CD4-positive, alpha-beta T cell treated with Interleukin-15 for 4 hours (primary cell): ENCODE measurements at regions not wholly inside any gene's neighbourhood (a gene's known extent, or its start where the extent isn't known, plus 50 kb on each side); places are given as distances from the start of the nearest gene placed in this dataset.

Experiments
- DNase-seq: peaks from one replicate; pipeline ENCODE4 v3.0.0-alpha.2; 2020; ENCODE audit warnings: low spot score

- DNase-seq, result no peak
These were observed 1351.1 kb downstream of the BRD1 start for GRCh38 chr22:48476577-48476976.

- no peak for DNase-seq
These were observed 1351.9 kb downstream of the BRD1 start for GRCh38 chr22:48475661-48476345.

- DNase-seq, result no peak
These were observed 1352.8 kb downstream of the BRD1 start for GRCh38 chr22:48474881-48475280.

- DNase-seq, result no peak
These were observed 1354.5 kb downstream of the BRD1 start for GRCh38 chr22:48473202-48473601.

- DNase-seq, result no peak
These were observed 1363.4 kb downstream of the BRD1 start for GRCh38 chr22:48464246-48464645.

GRCh38 chr22:48459859-48460823 lies 1367.5 kb downstream of the BRD1 start:
- DNase-seq, result no peak

GRCh38 chr22:48459259-48459658 lies 1368.4 kb downstream of the BRD1 start:
- DNase-seq, result no peak

- DNase-seq, result no peak
These were observed 1371.2 kb downstream of the BRD1 start for GRCh38 chr22:48456449-48456848.

- no peak for DNase-seq
These were observed 1373.8 kb downstream of the BRD1 start for GRCh38 chr22:48453751-48454485.

- no peak for DNase-seq
These were observed 1374.5 kb downstream of the BRD1 start for GRCh38 chr22:48453171-48453570.

- no peak for DNase-seq
These were observed 1374.9 kb downstream of the BRD1 start for GRCh38 chr22:48452766-48453165.

GRCh38 chr22:48451891-48452290 lies 1375.8 kb downstream of the BRD1 start:
- DNase-seq, result no peak

- DNase-seq, result no peak
These were observed 1377.4 kb downstream of the BRD1 start for GRCh38 chr22:48450188-48450825.

GRCh38 chr22:48449466-48450187 lies 1378.0 kb downstream of the BRD1 start:
- DNase-seq, result no peak

- DNase-seq, result no peak
These were observed 1378.9 kb downstream of the BRD1 start for GRCh38 chr22:48448821-48449220.

- DNase-seq, result no peak
These were observed 1382.4 kb downstream of the BRD1 start for GRCh38 chr22:48445113-48445827.

GRCh38 chr22:48444320-48445112 lies 1383.2 kb downstream of the BRD1 start:
- DNase-seq, result no peak

- DNase-seq, result no peak
These were observed 1384.0 kb downstream of the BRD1 start for GRCh38 chr22:48443680-48444079.

GRCh38 chr22:48442663-48443062 lies 1385.0 kb downstream of the BRD1 start:
- DNase-seq, result no peak

GRCh38 chr22:48441553-48441850 lies 1386.2 kb downstream of the BRD1 start:
- no peak for DNase-seq
